ENCODE measurements at regions not wholly inside any gene's neighbourhood (a gene's known extent, or its start where the extent isn't known, plus 50 kb on each side); places are given as distances from the start of the nearest gene placed in this dataset.

DNA sequence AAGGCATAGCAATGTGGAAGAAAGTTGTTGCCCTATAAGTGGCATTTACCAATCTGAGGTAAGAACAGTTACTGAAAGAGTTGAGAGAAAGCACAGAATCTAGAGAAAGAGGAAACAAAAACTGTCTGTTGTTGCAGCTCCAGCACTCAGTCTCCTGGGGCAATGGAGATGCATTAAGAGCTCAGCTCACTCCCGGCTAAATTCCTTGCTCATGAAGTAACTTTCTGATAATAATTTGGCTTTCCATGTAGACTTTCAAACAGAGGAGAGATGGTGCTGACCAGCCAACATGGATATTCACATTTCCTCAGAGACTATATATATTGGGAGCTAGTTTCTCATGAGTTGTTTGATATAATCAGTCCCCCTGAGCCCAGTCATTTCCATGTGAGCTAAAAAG is 135.3 kb downstream of the GDAP2 start:
- TF ChIP-seq, protein P1, sequence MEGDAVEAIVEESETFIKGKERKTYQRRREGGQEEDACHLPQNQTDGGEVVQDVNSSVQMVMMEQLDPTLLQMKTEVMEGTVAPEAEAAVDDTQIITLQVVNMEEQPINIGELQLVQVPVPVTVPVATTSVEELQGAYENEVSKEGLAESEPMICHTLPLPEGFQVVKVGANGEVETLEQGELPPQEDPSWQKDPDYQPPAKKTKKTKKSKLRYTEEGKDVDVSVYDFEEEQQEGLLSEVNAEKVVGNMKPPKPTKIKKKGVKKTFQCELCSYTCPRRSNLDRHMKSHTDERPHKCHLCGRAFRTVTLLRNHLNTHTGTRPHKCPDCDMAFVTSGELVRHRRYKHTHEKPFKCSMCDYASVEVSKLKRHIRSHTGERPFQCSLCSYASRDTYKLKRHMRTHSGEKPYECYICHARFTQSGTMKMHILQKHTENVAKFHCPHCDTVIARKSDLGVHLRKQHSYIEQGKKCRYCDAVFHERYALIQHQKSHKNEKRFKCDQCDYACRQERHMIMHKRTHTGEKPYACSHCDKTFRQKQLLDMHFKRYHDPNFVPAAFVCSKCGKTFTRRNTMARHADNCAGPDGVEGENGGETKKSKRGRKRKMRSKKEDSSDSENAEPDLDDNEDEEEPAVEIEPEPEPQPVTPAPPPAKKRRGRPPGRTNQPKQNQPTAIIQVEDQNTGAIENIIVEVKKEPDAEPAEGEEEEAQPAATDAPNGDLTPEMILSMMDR (IDR thresholded peaks at IDR 0.05; ENCODE audit: insufficient read depth, low read length, poor library complexity, severe bottlenecking), result no peak
- no peak overlapping the region for H3K4me3 ChIP-seq (ENCODE audit: low read depth, low read length)

DNA sequence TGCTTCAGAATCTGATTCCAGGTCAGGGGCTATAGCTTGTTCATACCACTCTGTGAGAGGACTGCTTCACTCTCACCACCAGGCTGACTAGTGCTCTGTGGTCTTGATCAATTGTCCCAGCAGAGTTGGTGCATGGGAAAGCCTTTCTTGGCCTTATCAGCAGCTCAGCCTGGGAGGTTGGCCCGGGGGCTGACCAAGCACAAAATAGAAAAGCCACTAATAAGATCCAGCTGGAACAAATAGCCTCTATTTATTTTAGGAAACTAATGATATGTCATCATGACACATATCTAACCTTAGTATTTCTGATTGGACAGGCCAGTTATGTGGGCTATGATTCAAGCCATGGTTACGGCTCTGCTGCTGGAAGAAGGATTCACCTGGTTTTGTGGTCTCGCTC is 134.2 kb downstream of the GDAP2 start:
- no peaks in the 10 kb centered on the region for H3K36me3 ChIP-seq (ENCODE audit: control insufficient read depth, insufficient read depth, low read length)
- TF ChIP-seq, protein P1 (IDR thresholded peaks at IDR 0.05; ENCODE audit: insufficient read depth, low read length, poor library complexity, severe bottlenecking), result no peak
- DNase-seq (ENCODE audit: low read depth), result peak; percentile 38
- no peaks in the 10 kb centered on the region for H3K27me3 ChIP-seq (ENCODE audit: control insufficient read depth, insufficient read depth, low read length)
- H3K4me3 ChIP-seq (ENCODE audit: low read depth, low read length), result no peak overlapping the region

More for the DNA sequence above, 135.3 kb downstream of the GDAP2 start:
- Histone ChIP-seq H3K27me3 (ENCODE audit: control insufficient read depth, insufficient read depth, low read length) (no peaks in the 10 kb centered on the region), H3K36me3 (ENCODE audit: control insufficient read depth, insufficient read depth, low read length) (no peaks in the 10 kb centered on the region)
- no peak for DNase-seq (ENCODE audit: low read depth)

DNA sequence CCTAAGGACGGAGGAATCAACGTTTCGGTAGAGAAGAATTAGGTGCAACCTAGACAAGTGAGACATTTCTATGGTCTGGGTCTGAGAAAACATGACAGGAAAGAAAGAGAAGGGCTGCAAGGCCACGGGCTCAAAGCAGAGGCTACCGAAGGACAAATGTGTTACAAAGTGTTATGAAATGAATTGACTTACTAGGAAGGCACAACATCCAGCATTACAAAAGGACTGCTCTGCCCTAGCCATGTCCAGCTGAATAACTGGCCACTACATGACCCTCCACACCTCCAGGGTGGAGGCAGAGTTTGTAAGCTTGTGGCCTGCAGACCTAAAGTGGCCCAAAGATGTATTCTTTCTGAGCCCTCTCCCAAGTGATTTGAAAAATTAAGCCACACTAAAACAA is 133.6 kb downstream of the GDAP2 start:
- DNase-seq (ENCODE audit: low read depth), result no peak
- Histone ChIP-seq H3K27me3 (ENCODE audit: control insufficient read depth, insufficient read depth, low read length) (no peaks in the 10 kb centered on the region), H3K4me3 (ENCODE audit: low read depth, low read length) (no peak overlapping the region), H3K36me3 (ENCODE audit: control insufficient read depth, insufficient read depth, low read length) (no peaks in the 10 kb centered on the region)
- TF ChIP-seq, protein P1 (IDR thresholded peaks at IDR 0.05; ENCODE audit: insufficient read depth, low read length, poor library complexity, severe bottlenecking), result no peak

DNA sequence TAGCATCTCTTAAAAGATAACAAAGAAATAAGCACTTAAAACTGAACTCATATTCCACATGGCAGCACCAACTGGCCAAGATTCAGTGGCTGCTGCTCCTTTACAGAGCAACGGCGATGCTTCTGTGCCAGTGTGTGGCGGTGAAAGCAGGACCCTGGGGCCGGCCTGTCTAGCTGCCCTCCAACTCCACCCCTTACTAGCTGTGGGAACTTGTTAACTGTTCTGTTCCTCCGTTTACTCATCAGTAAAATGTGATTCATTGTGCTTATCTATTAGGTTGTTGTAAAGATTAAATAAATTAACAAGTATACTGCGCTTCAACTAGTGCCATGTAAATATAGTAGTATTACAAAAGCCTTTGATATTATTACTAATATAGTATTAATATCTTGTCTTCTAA is 133.2 kb downstream of the GDAP2 start:
- no peak for DNase-seq (ENCODE audit: low read depth)
- TF ChIP-seq, protein P1 (IDR thresholded peaks at IDR 0.05; ENCODE audit: insufficient read depth, low read length, poor library complexity, severe bottlenecking), result no peak
- Histone ChIP-seq H3K27me3 (ENCODE audit: control insufficient read depth, insufficient read depth, low read length) (no peaks in the 10 kb centered on the region), H3K36me3 (ENCODE audit: control insufficient read depth, insufficient read depth, low read length) (no peaks in the 10 kb centered on the region), H3K4me3 (ENCODE audit: low read depth, low read length) (no peak overlapping the region)

DNA sequence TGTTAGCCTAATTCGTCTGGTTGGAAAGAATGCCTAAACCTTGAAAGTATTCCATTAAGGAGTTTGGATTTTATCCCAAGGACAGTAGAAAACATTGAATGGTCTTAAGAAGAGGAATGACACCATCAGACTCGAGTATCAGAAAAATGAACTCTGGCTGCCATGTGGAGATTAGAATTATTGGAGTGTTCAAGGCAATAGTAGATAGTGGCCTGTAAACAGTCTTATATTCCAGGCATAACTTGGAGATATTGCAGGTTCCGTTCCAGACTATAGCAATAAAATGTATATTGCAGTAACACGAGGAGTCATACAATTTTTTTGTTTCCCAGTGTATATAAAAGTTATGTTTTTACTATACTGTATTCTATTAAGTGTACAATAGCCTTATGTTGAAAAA is 130.9 kb downstream of the GDAP2 start:
- no peaks in the 10 kb centered on the region for H3K36me3 ChIP-seq (ENCODE audit: control insufficient read depth, insufficient read depth, low read length)
- H3K4me3 ChIP-seq (ENCODE audit: low read depth, low read length), result no peak overlapping the region
- no peaks in the 10 kb centered on the region for H3K27me3 ChIP-seq (ENCODE audit: control insufficient read depth, insufficient read depth, low read length)
- TF ChIP-seq, protein P1 (IDR thresholded peaks at IDR 0.05; ENCODE audit: insufficient read depth, low read length, poor library complexity, severe bottlenecking), result no peak
- no peak for DNase-seq (ENCODE audit: low read depth)

DNA sequence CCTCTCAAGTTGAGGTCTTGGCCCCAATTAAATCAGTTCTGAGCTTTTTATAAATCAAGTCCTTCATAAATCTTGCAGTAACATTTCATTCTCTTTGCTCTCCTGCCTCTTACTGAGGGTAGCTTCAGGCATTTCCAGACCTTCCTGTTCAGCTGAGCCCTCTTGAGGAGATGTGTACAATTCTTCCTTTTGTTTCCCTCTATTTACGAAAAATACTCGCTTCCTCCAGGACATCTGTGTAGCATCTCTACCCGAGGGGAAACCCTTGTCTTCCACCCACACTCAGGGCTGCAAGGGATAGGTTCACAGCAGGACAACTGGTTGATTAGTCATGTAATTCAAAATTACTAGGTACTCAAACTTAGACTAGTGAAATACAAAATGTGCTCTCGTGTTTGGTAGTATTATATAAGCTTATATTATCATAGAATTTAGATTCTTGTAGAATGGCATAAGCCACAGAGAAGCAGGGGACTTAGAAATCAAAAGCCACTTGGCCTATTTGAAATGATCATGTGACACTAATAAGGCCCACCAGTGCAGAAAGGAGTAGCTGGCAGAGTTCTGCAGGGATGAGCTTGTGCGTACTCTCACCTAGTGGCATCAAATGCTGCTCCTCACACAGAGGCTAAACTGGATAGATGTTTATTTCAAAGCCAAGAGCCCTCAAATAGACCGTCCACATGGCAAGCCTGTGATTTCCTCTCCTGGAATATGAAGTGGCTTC is 126.7 kb downstream of the GDAP2 start:
- TF ChIP-seq, protein P1 (IDR thresholded peaks at IDR 0.05; ENCODE audit: insufficient read depth, low read length, poor library complexity, severe bottlenecking), result no peak
- Histone ChIP-seq H3K27me3 (ENCODE audit: control insufficient read depth, insufficient read depth, low read length) (no peaks in the 10 kb centered on the region), H3K4me3 (ENCODE audit: low read depth, low read length) (no peak overlapping the region), H3K36me3 (ENCODE audit: control insufficient read depth, insufficient read depth, low read length) (no peaks in the 10 kb centered on the region)
- DNase-seq (ENCODE audit: low read depth), result no peak

Measured in kidney epithelial cell (primary cell).